Stimulated activated CD8-positive, alpha-beta memory T cell treated with anti-CD3 and anti-CD28 coated beads, Interleukin-7, amount 100 ng/mL, for 24 hours (primary cell): ENCODE measurements at regions not wholly inside any gene's neighbourhood (a gene's known extent, or its start where the extent isn't known, plus 50 kb on each side); places are given as distances from the start of the nearest gene placed in this dataset.
"Not testable (repeated sequence)": the region's sequence is repeated elsewhere in the genome, so short reads cannot be mapped to it uniquely, and the experiment has no call there.

Source experiments
- DNase-seq: peaks from one replicate; pipeline ENCODE4 v3.0.0-alpha.2; 2020; ENCODE audit warnings: low read depth

- no peak for DNase-seq
These were observed 1249.1 kb downstream of the TYW1 start for GRCh38 chr7:68245688-68246087.

- DNase-seq, result no peak
These were observed 1249.6 kb downstream of the TYW1 start for GRCh38 chr7:68246189-68246633.

GRCh38 chr7:68247126-68247525, 1250.5 kb downstream of the TYW1 start:
- DNase-seq, result no peak

GRCh38 chr7:68247571-68247970, 1250.9 kb downstream of the TYW1 start:
- DNase-seq, result no peak

GRCh38 chr7:68248973-68249372, 1252.3 kb downstream of the TYW1 start:
- DNase-seq, result no peak

GRCh38 chr7:68249611-68250010, 1253.0 kb downstream of the TYW1 start:
- no peak for DNase-seq

GRCh38 chr7:68250143-68250542, 1253.5 kb downstream of the TYW1 start:
- DNase-seq, result no peak

- not testable (repeated sequence) for DNase-seq
These were observed 1258.2 kb downstream of the TYW1 start for GRCh38 chr7:68254815-68255214.

GRCh38 chr7:68256295-68256694, 1259.7 kb downstream of the TYW1 start:
- no peak for DNase-seq

GRCh38 chr7:68258609-68259008, 1262.0 kb downstream of the TYW1 start:
- no peak for DNase-seq

- no peak for DNase-seq
These were observed 1268.6 kb downstream of the TYW1 start for GRCh38 chr7:68265258-68265657.

- no peak for DNase-seq
These were observed 1269.5 kb downstream of the TYW1 start for GRCh38 chr7:68266004-68266579.

GRCh38 chr7:68267486-68267885, 1270.9 kb downstream of the TYW1 start:
- no peak for DNase-seq

- DNase-seq, result no peak
These were observed 1272.8 kb downstream of the TYW1 start for GRCh38 chr7:68269405-68269804.

GRCh38 chr7:68272507-68272906, 1275.9 kb downstream of the TYW1 start:
- no peak for DNase-seq

GRCh38 chr7:68276725-68277124, 1280.1 kb downstream of the TYW1 start:
- no peak for DNase-seq

GRCh38 chr7:68279827-68280400, 1283.3 kb downstream of the TYW1 start:
- DNase-seq, result no peak

GRCh38 chr7:68280931-68281330, 1284.3 kb downstream of the TYW1 start:
- no peak for DNase-seq

- no peak for DNase-seq
These were observed 1291.5 kb downstream of the TYW1 start for GRCh38 chr7:68288144-68288593.

GRCh38 chr7:68291710-68292109, 1295.1 kb downstream of the TYW1 start:
- DNase-seq, result no peak

GRCh38 chr7:68295386-68295785, 1298.8 kb downstream of the TYW1 start:
- DNase-seq, result no peak

- DNase-seq, result no peak
These were observed 1293.7 kb upstream of the AUTS2 start for GRCh38 chr7:68304536-68304935.

GRCh38 chr7:68306692-68307107, 1291.6 kb upstream of the AUTS2 start:
- DNase-seq, result no peak

GRCh38 chr7:68309271-68309670, 1289.0 kb upstream of the AUTS2 start:
- no peak for DNase-seq
